Muscle of arm (tissue), 1 donor: ENCODE measurements at regions not wholly inside any gene's neighbourhood (a gene's known extent, or its start where the extent isn't known, plus 50 kb on each side); places are given as distances from the start of the nearest gene placed in this dataset.

Experiments used
- DNase-seq: peaks from one replicate; pipeline ENCODE4 v3.0.0-alpha.2; 2013

GRCh38 chr11:104338186-104338585 lies 174.2 kb upstream of the PDGFD start:
- DNase-seq, result no peak

GRCh38 chr11:104337273-104337672 lies 173.3 kb upstream of the PDGFD start:
- no peak for DNase-seq

GRCh38 chr11:104333977-104334376 lies 170.0 kb upstream of the PDGFD start:
- no peak for DNase-seq

- DNase-seq, result no peak
Measured at GRCh38 chr11:104332110-104332509, 168.2 kb upstream of the PDGFD start.

- peak; percentile 40 for DNase-seq
Measured at GRCh38 chr11:104329078-104329665, 165.2 kb upstream of the PDGFD start.

GRCh38 chr11:104328512-104328907 lies 164.6 kb upstream of the PDGFD start:
- no peak for DNase-seq

- DNase-seq, result no peak
Measured at GRCh38 chr11:104327861-104328511, 164.0 kb upstream of the PDGFD start.

GRCh38 chr11:104325093-104325492 lies 161.1 kb upstream of the PDGFD start:
- no peak for DNase-seq

GRCh38 chr11:104324276-104324675 lies 160.3 kb upstream of the PDGFD start:
- DNase-seq, result no peak

- DNase-seq, result no peak
Measured at GRCh38 chr11:104323841-104324240, 159.9 kb upstream of the PDGFD start.

- no peak for DNase-seq
Measured at GRCh38 chr11:104322696-104323095, 158.7 kb upstream of the PDGFD start.

GRCh38 chr11:104320956-104321355 lies 157.0 kb upstream of the PDGFD start:
- DNase-seq, result no peak

GRCh38 chr11:104320097-104320496 lies 156.2 kb upstream of the PDGFD start:
- no peak for DNase-seq

- no peak for DNase-seq
Measured at GRCh38 chr11:104319396-104319795, 155.4 kb upstream of the PDGFD start.

GRCh38 chr11:104306862-104307474 lies 143.0 kb upstream of the PDGFD start:
- no peak for DNase-seq

GRCh38 chr11:104301776-104302175 lies 137.8 kb upstream of the PDGFD start:
- no peak for DNase-seq

GRCh38 chr11:104291646-104292045 lies 127.7 kb upstream of the PDGFD start:
- DNase-seq, result no peak

- DNase-seq, result no peak
Measured at GRCh38 chr11:104286129-104286528, 122.2 kb upstream of the PDGFD start.

- DNase-seq, result no peak
Measured at GRCh38 chr11:104279587-104279986, 115.6 kb upstream of the PDGFD start.

- no peak for DNase-seq
Measured at GRCh38 chr11:104275992-104276391, 112.0 kb upstream of the PDGFD start.

- DNase-seq, result no peak
Measured at GRCh38 chr11:104260456-104260855, 96.5 kb upstream of the PDGFD start.

GRCh38 chr11:104259121-104259610 lies 95.2 kb upstream of the PDGFD start:
- no peak for DNase-seq

- DNase-seq, result peak; percentile 4
Measured at GRCh38 chr11:104256525-104256924, 92.6 kb upstream of the PDGFD start.
